Body of pancreas (tissue), 4 donors: ENCODE measurements at regions not wholly inside any gene's neighbourhood (a gene's known extent, or its start where the extent isn't known, plus 50 kb on each side); places are given as distances from the start of the nearest gene placed in this dataset.

Experiments used
- ATAC-seq: fragments of 150-250 bp; one replicate; pipeline ENCODE4 v1.9.1; 2016
- DNase-seq, 4 donors: peaks; one replicate each; pipeline ENCODE4 v3.0.0-alpha.2; 2019
- H3K27ac ChIP-seq, 4 donors: fragments of 200-600 bp; sonication (generic); 1 replicate in 3 of 4; 2 replicates in 1 of 4; pipeline versions ENCODE4 v1.5.1 to v1.6.1; 2016 to 2019; ENCODE audit warnings: mild to moderate bottlenecking in 1 of 4, mixed read lengths in 1 of 4, moderate library complexity in 1 of 4
- H3K27me3 ChIP-seq, 2 donors: fragments of 200-600 bp; sonication (generic); one replicate each; pipeline ENCODE4 v1.6.0; 2016; ENCODE audit warnings: mild to moderate bottlenecking in 1 of 2
- H3K36me3 ChIP-seq, 2 donors: fragments of 200-600 bp; sonication (generic); replicated peaks in 1 of 2; 2 replicates each; pipeline ENCODE4 v1.5.1; 2016; ENCODE audit warnings: low read depth in 2 of 2; ENCODE audit not compliant: insufficient read depth in 1 of 2
- H3K4me1 ChIP-seq: fragments of 200-600 bp; sonication (generic); one replicate; pipeline ENCODE4 v1.6.0; 2016
- H3K4me3 ChIP-seq, 2 donors: fragments of 200-600 bp; sonication (generic); 1 replicate in 1 of 2; 2 replicates in 1 of 2; pipeline ENCODE4 v1.5.1; 2016 to 2019
- H3K9me3 ChIP-seq, 3 donors: fragments of 200-600 bp; sonication (generic); 1 replicate in 2 of 3; 2 replicates in 1 of 3; pipeline ENCODE4 v1.5.1; 2016
- CTCF ChIP-seq, 7 experiments: fragments of 450-650 bp in 4 of 7; fragments of 200-600 bp in 3 of 7; sonication (generic) in 3 of 7; IDR thresholded peaks; one replicate each; pipeline ENCODE4 v1.5.1; 2016 to 2019; ENCODE audit warnings: antibody characterized with exemption in 7 of 7
- POLR2A ChIP-seq, 3 donors: fragments of 450-650 bp; IDR thresholded peaks; one replicate each; pipeline ENCODE4 v1.6.1; 2016; ENCODE audit warnings: antibody characterized with exemption in 3 of 3, mild to moderate bottlenecking in 2 of 3
- WGBS, 2 donors: methylation state at CpG; one replicate each; pipeline ENCODE4 v1.1.5; 2017; 5-methylcytosine and 5-hydroxymethylcytosine counted together
- intact Hi-C: fragments of 100-400 bp; cut with DNase I; formaldehyde crosslinking; loops from one replicate; pipeline ENCODE4 v1.15.1; 2023

GRCh38 chr3:126288314-126288713 is 68.9 kb downstream of the KLF15 start:
- Histone ChIP-seq H3K36me3 (no peaks in the 10 kb centered on the region), H3K27ac (peak overlapping the region in 3 of 4 donors; percentile 82 to 87 (median 85)), H3K9me3 (no peaks in the 10 kb centered on the region), H3K27me3 (no peaks in the 10 kb centered on the region), H3K4me3 (no peak overlapping the region), H3K4me1 (peaks cover 27% of the 10 kb centered on the region)
- intact Hi-C loops = no loop called here
- DNase-seq (peak; percentile 34 to 83 (median 56)), ATAC-seq (peak; percentile 40)
- no peak for TF ChIP-seq POLR2A (IDR thresholded peaks at IDR 0.05)
- TF ChIP-seq CTCF (IDR thresholded peaks at IDR 0.05) = no peak
- 44 to 54% methylated on average over 11 to 20 of the region's 20 CpGs for WGBS, 2 donors

- TF ChIP-seq CTCF (IDR thresholded peaks at IDR 0.05) = peak in 1 of 7 experiments; percentile 8
- TF ChIP-seq POLR2A (IDR thresholded peaks at IDR 0.05) = peak in 2 of 3 donors; percentile 54 to 64
- ATAC-seq = peak; percentile 90
Measured at GRCh38 chr3:126287536-126288241, 69.5 kb downstream of the KLF15 start.

GRCh38 chr3:126287171-126287535 is 70.1 kb downstream of the KLF15 start:
- Histone ChIP-seq H3K4me1 (peaks cover 27% of the 10 kb centered on the region), H3K9me3 (no peaks in the 10 kb centered on the region), H3K27ac (peak overlapping the region; percentile 79 to 87 (median 84)), H3K36me3 (no peaks in the 10 kb centered on the region), H3K4me3 (peak overlapping the region in 1 of 2 donors; percentile 12), H3K27me3 (no peaks in the 10 kb centered on the region)
- TF ChIP-seq CTCF (IDR thresholded peaks at IDR 0.05) (no peak), POLR2A (IDR thresholded peaks at IDR 0.05) (no peak)
- ATAC-seq = no peak
- DNase-seq = no peak
- intact Hi-C loops = no loop called here
- WGBS, 2 donors = 23 to 29% methylated on average over 6 to 7 of the region's 7 CpGs

More at GRCh38 chr3:126287536-126288241, 69.5 kb downstream of the KLF15 start:
- Histone ChIP-seq H3K4me1 (peaks cover 27% of the 10 kb centered on the region), H3K36me3 (no peaks in the 10 kb centered on the region), H3K9me3 (no peaks in the 10 kb centered on the region), H3K4me3 (peak overlapping the region in 1 of 2 donors; percentile 12), H3K27ac (peak overlapping the region; percentile 79 to 87 (median 84)), H3K27me3 (no peaks in the 10 kb centered on the region)
- intact Hi-C loops = no loop called here
- DNase-seq = peak; percentile 77 to 87 (median 84)
- 0 to 1% methylated on average over 4 to 39 of the region's 39 CpGs for WGBS, 2 donors

GRCh38 chr3:126285369-126285768 is 71.8 kb downstream of the KLF15 start:
- Histone ChIP-seq H3K36me3 (no peaks in the 10 kb centered on the region), H3K4me3 (no peak overlapping the region), H3K27ac (no peak overlapping the region), H3K9me3 (no peaks in the 10 kb centered on the region), H3K4me1 (peaks cover 27% of the 10 kb centered on the region), H3K27me3 (no peaks in the 10 kb centered on the region)
- DNase-seq (no peak), ATAC-seq (no peak)
- 80 to 89% methylated on average over 2 of the region's 2 CpGs for WGBS, 2 donors
- TF ChIP-seq CTCF (IDR thresholded peaks at IDR 0.05) (no peak), POLR2A (IDR thresholded peaks at IDR 0.05) (no peak)
- intact Hi-C loops = no loop called here
